MCF 10A (cell line): ENCODE measurements at regions not wholly inside any gene's neighbourhood (a gene's known extent, or its start where the extent isn't known, plus 50 kb on each side); places are given as distances from the start of the nearest gene placed in this dataset.

ENCODE experiments used
- BruUV-seq: library from RNA; stranded (reverse); fragments of 400-500 nt; replicated peaks from 2 replicates; lab custom pipeline; 2021; lab: Mats Ljungman, UMichigan
- CTCF ChIA-PET: fragments of 300-600 bp; sonication (Branson Sonifier 250); formaldehyde crosslinking; extraction: SDS; loops from one replicate; lab custom pipeline; 2021; ENCODE audit warnings: antibody characterized with exemption, inconsistent platforms; lab: Yijun Ruan, JAX
- POLR2A ChIA-PET: fragments of 300-600, 350-650 bp; sonication (Branson Sonifier 250); formaldehyde crosslinking; extraction: SDS; loops from one replicate; lab custom pipeline; 2020; ENCODE audit warnings: antibody characterized with exemption, inconsistent platforms; lab: Yijun Ruan, JAX
- DNase-seq: peaks from one replicate; pipeline ENCODE4 v3.0.0-alpha.2; 2018; ENCODE audit not compliant: unreplicated experiment
- H3K27ac Mint-ChIP-seq: one replicate; pipeline ENCODE4 v1.8.0; 2022; ENCODE audit warnings: mild to moderate bottlenecking, low read depth, mixed read lengths; ENCODE audit not compliant: unreplicated experiment
- H3K27me3 Mint-ChIP-seq: one replicate; pipeline ENCODE4 v1.8.0; 2022; ENCODE audit warnings: mixed read lengths; ENCODE audit not compliant: insufficient read depth, unreplicated experiment
- H3K36me3 Mint-ChIP-seq: one replicate; pipeline ENCODE4 v1.8.0; 2022; ENCODE audit warnings: mild to moderate bottlenecking, moderate library complexity, mixed read lengths; ENCODE audit not compliant: insufficient read depth, unreplicated experiment
- H3K4me1 Mint-ChIP-seq: one replicate; pipeline ENCODE4 v1.8.0; 2022; ENCODE audit warnings: mixed read lengths; ENCODE audit not compliant: insufficient read depth, unreplicated experiment
- H3K4me3 Mint-ChIP-seq: one replicate; pipeline ENCODE4 v1.8.0; 2022; ENCODE audit warnings: mild to moderate bottlenecking, moderate library complexity, mixed read lengths; ENCODE audit not compliant: unreplicated experiment
- H3K9me3 Mint-ChIP-seq: one replicate; pipeline ENCODE4 v1.8.0; 2022; ENCODE audit warnings: mixed read lengths; ENCODE audit not compliant: unreplicated experiment
- intact Hi-C: fragments of 100-400 bp; cut with micrococcal nuclease; formaldehyde crosslinking; loops from 2 replicates; pipeline ENCODE4 v1.14.1; 2022
- TF ChIP-seq, protein P1 (sequence below): fragments of 200-600 bp; IDR thresholded peaks from one replicate; pipeline ENCODE4 v1.8.0; 2022; ENCODE audit warnings: antibody characterized with exemption, mild to moderate bottlenecking; ENCODE audit not compliant: unreplicated experiment

DNA sequence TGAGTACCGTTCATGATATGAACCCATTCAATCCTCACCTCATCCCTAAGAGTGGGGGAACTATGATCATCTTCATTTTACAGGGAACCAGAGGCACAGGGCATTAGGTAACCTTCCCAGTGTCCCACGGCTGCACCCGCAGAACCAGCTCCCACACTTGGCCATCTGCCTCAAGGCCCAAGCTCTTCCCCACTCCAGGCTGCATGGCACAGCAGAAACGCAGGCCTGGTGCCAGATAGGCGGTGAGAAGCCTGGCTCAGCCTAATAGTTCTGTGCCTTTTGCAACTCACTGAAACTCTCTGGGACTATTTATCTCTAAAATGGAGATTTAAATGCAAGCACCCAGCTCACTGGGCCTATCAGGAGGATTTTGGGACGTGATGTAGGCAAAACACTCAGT, 90.8 kb upstream of the ZNF618 start:
- H3K9me3 Mint-ChIP-seq: no peaks in the 10 kb centered on the region
- ChIA-PET CTCF (interaction anchor here (0.5 to 0.6 kb wide), 3 partner anchors 48 to 153 kb away, joined by 3 to 4 read pairs (median 3); no protein-coding TSS in a partner anchor), POLR2A (no interaction called here)
- intact Hi-C loops: no loop called here
- H3K36me3 Mint-ChIP-seq: no peaks in the 10 kb centered on the region
- H3K4me1 Mint-ChIP-seq: no peaks in the 10 kb centered on the region
- H3K27me3 Mint-ChIP-seq: peaks cover 29% of the 10 kb centered on the region
- H3K4me3 Mint-ChIP-seq: no peak overlapping the region
- BruUV-seq: no TSS peak
- no peak for DNase-seq
- TF ChIP-seq, protein P1, sequence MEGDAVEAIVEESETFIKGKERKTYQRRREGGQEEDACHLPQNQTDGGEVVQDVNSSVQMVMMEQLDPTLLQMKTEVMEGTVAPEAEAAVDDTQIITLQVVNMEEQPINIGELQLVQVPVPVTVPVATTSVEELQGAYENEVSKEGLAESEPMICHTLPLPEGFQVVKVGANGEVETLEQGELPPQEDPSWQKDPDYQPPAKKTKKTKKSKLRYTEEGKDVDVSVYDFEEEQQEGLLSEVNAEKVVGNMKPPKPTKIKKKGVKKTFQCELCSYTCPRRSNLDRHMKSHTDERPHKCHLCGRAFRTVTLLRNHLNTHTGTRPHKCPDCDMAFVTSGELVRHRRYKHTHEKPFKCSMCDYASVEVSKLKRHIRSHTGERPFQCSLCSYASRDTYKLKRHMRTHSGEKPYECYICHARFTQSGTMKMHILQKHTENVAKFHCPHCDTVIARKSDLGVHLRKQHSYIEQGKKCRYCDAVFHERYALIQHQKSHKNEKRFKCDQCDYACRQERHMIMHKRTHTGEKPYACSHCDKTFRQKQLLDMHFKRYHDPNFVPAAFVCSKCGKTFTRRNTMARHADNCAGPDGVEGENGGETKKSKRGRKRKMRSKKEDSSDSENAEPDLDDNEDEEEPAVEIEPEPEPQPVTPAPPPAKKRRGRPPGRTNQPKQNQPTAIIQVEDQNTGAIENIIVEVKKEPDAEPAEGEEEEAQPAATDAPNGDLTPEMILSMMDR: no peak
- H3K27ac Mint-ChIP-seq: no peak overlapping the region

DNA sequence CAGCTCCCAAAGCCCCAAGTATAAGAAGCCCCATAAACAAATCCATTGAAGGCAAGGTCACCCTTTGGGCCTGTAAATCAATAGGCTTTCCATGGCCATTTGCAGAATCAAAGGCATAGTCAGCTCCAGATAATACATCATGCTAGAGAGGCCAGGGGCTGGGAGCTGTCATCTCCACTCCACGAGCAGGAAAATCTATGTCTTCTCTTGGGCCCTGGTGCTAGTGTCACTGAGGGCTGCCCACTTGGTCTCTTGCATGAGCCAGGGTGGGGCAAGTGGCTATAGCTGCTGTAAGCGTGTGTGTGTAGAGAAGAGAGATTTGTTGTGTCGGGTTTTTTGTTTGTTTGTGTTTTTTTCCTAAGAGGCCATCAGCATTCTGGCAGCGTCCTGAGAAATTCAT, 90.0 kb upstream of the ZNF618 start:
- Mint-ChIP-seq H3K27me3 (peaks cover 32% of the 10 kb centered on the region), H3K4me3 (no peak overlapping the region), H3K27ac (no peak overlapping the region), H3K36me3 (no peaks in the 10 kb centered on the region), H3K9me3 (no peaks in the 10 kb centered on the region), H3K4me1 (no peaks in the 10 kb centered on the region)
- CTCF ChIA-PET: interaction anchor here (0.6 to 0.8 kb wide), 2 partner anchors 49 to 104 kb away, joined by 3 to 4 read pairs; no protein-coding TSS in a partner anchor
- POLR2A ChIA-PET: no interaction called here
- no TSS peak for BruUV-seq
- TF ChIP-seq, protein P1: no peak
- intact Hi-C loops: no loop called here
- DNase-seq: no peak

DNA sequence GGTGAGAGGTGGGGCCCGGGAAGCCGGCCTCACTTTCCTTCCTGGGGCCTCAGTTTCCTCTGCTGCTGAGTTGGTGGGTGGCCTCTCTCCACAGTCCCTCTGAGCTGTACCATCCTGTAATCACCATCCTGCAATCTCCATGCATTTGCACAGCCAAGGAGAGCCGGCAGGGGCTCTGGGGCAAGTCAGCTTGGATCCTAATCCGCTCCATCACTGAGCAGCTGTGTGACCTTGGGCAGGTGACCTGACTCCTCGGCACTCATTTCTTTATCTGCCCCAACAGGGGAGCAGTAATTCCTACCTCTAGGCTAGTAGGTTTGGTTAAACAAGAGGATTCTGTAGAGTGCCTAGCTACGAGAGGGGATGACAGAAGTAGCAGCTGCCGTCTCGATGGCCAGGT, 88.2 kb upstream of the ZNF618 start:
- Mint-ChIP-seq H3K9me3 (no peaks in the 10 kb centered on the region), H3K4me3 (no peak overlapping the region), H3K27me3 (peaks cover 31% of the 10 kb centered on the region), H3K4me1 (no peaks in the 10 kb centered on the region), H3K27ac (no peak overlapping the region), H3K36me3 (no peaks in the 10 kb centered on the region)
- CTCF ChIA-PET: no interaction called here
- no TSS peak for BruUV-seq
- TF ChIP-seq, protein P1: no peak
- intact Hi-C loops: no loop called here
- DNase-seq: no peak
- POLR2A ChIA-PET: no interaction called here

DNA sequence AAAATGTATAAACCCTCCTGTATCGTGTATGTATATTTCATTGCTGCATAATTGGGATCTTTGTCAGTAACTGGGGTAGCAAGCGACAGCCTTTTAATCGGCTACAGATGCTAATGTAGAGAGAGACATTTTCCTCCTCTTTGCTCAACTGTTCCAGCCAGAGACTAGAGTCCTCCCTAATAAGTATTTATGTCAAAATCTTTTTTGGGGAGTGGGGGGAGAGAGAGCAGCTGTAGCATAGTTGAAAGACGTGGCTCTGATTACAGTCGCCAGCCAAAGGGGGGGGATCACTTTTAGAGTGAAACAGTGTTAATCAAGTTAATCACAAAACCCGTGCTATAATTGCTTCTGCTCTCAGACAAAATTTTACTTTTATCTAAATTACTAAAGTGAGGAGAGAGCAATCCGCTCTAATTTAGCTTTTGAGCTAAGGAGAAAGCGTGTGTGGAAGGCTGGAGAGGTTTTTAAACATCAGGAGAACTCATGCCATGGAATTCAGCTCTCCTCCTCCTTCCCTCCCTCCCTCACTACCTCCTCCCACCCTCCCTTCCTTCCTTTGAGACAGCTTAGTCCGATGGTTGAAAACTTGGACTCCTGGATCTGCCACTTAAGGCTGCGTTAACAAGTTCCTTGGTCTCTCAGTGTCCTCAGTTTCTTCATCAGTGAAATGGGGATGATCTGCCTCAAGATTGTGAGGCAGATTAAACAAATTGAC, 87.3 kb upstream of the ZNF618 start:
- CTCF ChIA-PET: interaction anchor here (0.6 to 0.8 kb wide), 2 partner anchors 35 to 202 kb away, joined by 3 read pairs; no protein-coding TSS in a partner anchor
- no peak overlapping the region for H3K27ac Mint-ChIP-seq
- no peaks in the 10 kb centered on the region for H3K9me3 Mint-ChIP-seq
- TF ChIP-seq, protein P1: no peak
- H3K27me3 Mint-ChIP-seq: peaks cover 22% of the 10 kb centered on the region
- POLR2A ChIA-PET: no interaction called here
- no peaks in the 10 kb centered on the region for H3K4me1 Mint-ChIP-seq
- DNase-seq: no peak
- intact Hi-C loops: no loop called here
- no peak overlapping the region for H3K4me3 Mint-ChIP-seq
- no TSS peak for BruUV-seq
- H3K36me3 Mint-ChIP-seq: no peaks in the 10 kb centered on the region
